MM.1S (cell line): ENCODE measurements at regions not wholly inside any gene's neighbourhood (a gene's known extent, or its start where the extent isn't known, plus 50 kb on each side); places are given as distances from the start of the nearest gene placed in this dataset.

Experiments
- EZH2 ChIP-seq: fragments of 300-600 bp; sonication (generic); optimal IDR thresholded peaks from 2 replicates; pipeline ENCODE3; 2017; ENCODE audit warnings: low read depth, mild to moderate bottlenecking, antibody characterized with exemption, low read length, mixed read lengths
- EZH2phosphoT487 ChIP-seq: fragments of 300-600 bp; sonication (generic); IDR thresholded peaks from 2 replicates; pipeline ENCODE4 v1.6.1; 2018; ENCODE audit warnings: antibody characterized with exemption, low read length
- TF ChIP-seq, protein P1 (sequence below): fragments of 300-600 bp; sonication (generic); IDR thresholded peaks from 2 replicates; pipeline ENCODE4 v1.5.1; 2016; ENCODE audit warnings: antibody characterized with exemption, low read length, mixed read lengths

DNA sequence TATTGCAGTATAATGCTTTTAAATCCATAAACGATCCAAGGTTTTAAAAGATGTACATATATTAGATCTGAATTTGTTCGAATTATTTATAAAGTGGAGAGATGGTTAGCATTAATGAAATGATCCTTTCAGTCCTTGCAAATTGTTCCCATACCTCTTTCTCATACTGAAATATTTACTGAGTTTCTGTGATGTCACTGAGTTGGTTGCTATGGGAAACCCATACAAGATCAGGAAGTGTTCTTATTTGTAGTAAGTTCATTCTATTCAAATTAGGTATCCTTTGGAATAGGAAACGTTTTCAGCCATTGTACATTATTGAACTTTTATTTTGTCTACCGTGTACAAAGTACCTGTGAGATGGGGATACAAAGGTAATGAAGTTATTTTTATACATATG lies 73.2 kb upstream of the CHL1 start:
- TF ChIP-seq, protein P1, sequence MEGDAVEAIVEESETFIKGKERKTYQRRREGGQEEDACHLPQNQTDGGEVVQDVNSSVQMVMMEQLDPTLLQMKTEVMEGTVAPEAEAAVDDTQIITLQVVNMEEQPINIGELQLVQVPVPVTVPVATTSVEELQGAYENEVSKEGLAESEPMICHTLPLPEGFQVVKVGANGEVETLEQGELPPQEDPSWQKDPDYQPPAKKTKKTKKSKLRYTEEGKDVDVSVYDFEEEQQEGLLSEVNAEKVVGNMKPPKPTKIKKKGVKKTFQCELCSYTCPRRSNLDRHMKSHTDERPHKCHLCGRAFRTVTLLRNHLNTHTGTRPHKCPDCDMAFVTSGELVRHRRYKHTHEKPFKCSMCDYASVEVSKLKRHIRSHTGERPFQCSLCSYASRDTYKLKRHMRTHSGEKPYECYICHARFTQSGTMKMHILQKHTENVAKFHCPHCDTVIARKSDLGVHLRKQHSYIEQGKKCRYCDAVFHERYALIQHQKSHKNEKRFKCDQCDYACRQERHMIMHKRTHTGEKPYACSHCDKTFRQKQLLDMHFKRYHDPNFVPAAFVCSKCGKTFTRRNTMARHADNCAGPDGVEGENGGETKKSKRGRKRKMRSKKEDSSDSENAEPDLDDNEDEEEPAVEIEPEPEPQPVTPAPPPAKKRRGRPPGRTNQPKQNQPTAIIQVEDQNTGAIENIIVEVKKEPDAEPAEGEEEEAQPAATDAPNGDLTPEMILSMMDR: no peak
- TF ChIP-seq EZH2 (no peak), EZH2phosphoT487 (no peak)
